Neural progenitor cell (in vitro differentiated cells): ENCODE measurements at regions not wholly inside any gene's neighbourhood (a gene's known extent, or its start where the extent isn't known, plus 50 kb on each side); places are given as distances from the start of the nearest gene placed in this dataset.

Experiments
- EZH2phosphoT487 ChIP-seq: fragments of 200-600 bp; sonication (generic); IDR thresholded peaks from 2 replicates; pipeline ENCODE4 v1.6.1; 2017; ENCODE audit warnings: antibody characterized with exemption
- TF ChIP-seq, protein P1 (sequence below): fragments of 200-600 bp; sonication (generic); IDR thresholded peaks from 2 replicates; pipeline ENCODE4 v1.5.1; 2017; ENCODE audit warnings: antibody characterized with exemption, mild to moderate bottlenecking

DNA sequence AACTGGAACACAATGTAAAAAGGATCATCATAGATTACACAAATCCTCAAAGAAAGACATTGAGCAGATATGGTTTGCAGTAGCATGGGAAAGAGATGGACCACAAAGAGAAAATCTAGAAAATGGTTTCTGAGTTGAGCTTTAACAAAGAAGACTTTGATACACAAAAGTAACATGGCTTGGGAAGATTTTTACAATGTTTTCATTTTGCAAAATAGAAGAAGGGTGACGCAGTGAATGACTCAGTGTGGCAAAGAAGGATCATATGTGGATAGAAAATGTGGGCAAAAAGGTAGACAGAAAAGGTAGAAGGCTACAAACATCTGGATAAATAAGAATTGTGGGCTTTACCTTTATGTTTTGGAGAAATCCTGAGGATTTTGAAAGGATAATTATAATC, 1220.5 kb downstream of the PCDH17 start:
- TF ChIP-seq, protein P1, sequence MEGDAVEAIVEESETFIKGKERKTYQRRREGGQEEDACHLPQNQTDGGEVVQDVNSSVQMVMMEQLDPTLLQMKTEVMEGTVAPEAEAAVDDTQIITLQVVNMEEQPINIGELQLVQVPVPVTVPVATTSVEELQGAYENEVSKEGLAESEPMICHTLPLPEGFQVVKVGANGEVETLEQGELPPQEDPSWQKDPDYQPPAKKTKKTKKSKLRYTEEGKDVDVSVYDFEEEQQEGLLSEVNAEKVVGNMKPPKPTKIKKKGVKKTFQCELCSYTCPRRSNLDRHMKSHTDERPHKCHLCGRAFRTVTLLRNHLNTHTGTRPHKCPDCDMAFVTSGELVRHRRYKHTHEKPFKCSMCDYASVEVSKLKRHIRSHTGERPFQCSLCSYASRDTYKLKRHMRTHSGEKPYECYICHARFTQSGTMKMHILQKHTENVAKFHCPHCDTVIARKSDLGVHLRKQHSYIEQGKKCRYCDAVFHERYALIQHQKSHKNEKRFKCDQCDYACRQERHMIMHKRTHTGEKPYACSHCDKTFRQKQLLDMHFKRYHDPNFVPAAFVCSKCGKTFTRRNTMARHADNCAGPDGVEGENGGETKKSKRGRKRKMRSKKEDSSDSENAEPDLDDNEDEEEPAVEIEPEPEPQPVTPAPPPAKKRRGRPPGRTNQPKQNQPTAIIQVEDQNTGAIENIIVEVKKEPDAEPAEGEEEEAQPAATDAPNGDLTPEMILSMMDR: no peak
- TF ChIP-seq EZH2phosphoT487: no peak
